GM12892 (cell line): ENCODE measurements at regions not wholly inside any gene's neighbourhood (a gene's known extent, or its start where the extent isn't known, plus 50 kb on each side); places are given as distances from the start of the nearest gene placed in this dataset.

Source experiments
- POLR2A ChIP-seq: IDR thresholded peaks from 2 replicates; pipeline ENCODE4 v1.6.1; 2011; ENCODE audit warnings: low read depth, low read length, control low read depth
- POLR2AphosphoS5 ChIP-seq: IDR thresholded peaks from 2 replicates; pipeline ENCODE4 v1.6.1; 2011; ENCODE audit warnings: low read depth, low read length, control low read depth

DNA sequence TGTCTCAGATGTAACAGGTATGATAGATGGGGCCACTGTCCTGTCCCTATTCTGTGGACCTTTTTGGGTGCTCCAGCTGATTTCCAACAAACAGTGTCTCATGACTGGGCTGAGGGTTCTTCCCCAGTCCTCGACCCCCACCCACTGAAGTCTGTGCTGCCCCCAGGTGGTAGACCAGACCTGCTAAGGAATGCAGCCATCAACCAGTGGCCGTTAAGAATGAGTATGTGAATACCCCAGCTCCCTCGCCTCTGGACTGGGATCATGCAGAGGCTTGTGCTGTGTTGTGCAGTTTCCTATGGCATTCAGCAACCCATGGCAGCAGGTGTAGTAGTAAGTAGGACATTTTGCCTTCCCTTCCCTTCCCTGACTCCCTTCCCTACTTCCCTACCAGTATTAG is 183.1 kb upstream of the KAZN start:
- TF ChIP-seq POLR2AphosphoS5 (no peak), POLR2A (no peak)
